CD14-positive monocyte (primary cell): ENCODE measurements at regions not wholly inside any gene's neighbourhood (a gene's known extent, or its start where the extent isn't known, plus 50 kb on each side); places are given as distances from the start of the nearest gene placed in this dataset.

Experiments used
- DNase-seq, 3 donors: peaks; one replicate each; pipeline ENCODE4 v3.0.0-alpha.2; 2011 to 2022
- H2AFZ ChIP-seq: 2 replicates; pipeline ENCODE4 v1.6.0; 2012; ENCODE audit warnings: mild to moderate bottlenecking, low read depth, low read length, inconsistent platforms; ENCODE audit not compliant: insufficient read depth, poor library complexity, severe bottlenecking
- H3K27ac ChIP-seq, 2 donors: 1 replicate in 1 of 2; 2 replicates in 1 of 2; pipeline ENCODE4 v1.5.1; 2012 to 2013; ENCODE audit warnings: low read length in 2 of 2, control low read depth in 1 of 2, inconsistent platforms in 1 of 2, low read depth in 1 of 2, mild to moderate bottlenecking in 1 of 2
- H3K27me3 ChIP-seq, 2 donors: one replicate each; pipeline versions ENCODE4 v1.6.0 to v1.6.1; 2011 to 2013; ENCODE audit warnings: low read length in 2 of 2; ENCODE audit not compliant: control insufficient read depth in 2 of 2, insufficient read depth in 2 of 2
- H3K36me3 ChIP-seq, 2 donors: replicated peaks in 1 of 2; 1 replicate in 1 of 2; 2 replicates in 1 of 2; pipeline versions ENCODE4 v1.5.1 to v1.6.1; 2012 to 2013; ENCODE audit warnings: low read length in 2 of 2, control low read depth in 1 of 2, inconsistent platforms in 1 of 2, mild to moderate bottlenecking in 1 of 2; ENCODE audit not compliant: insufficient read depth in 2 of 2, control insufficient read depth in 1 of 2
- H3K4me1 ChIP-seq, 2 donors: 1 replicate in 1 of 2; 2 replicates in 1 of 2; pipeline versions ENCODE4 v1.5.1 to v1.6.1; 2012 to 2013; ENCODE audit warnings: low read length in 2 of 2, control low read depth in 1 of 2, inconsistent platforms in 1 of 2, mild to moderate bottlenecking in 1 of 2, moderate library complexity in 1 of 2; ENCODE audit not compliant: insufficient read depth in 2 of 2, control insufficient read depth in 1 of 2
- H3K4me2 ChIP-seq: replicated peaks from 2 replicates; pipeline ENCODE3; 2012; ENCODE audit warnings: low read length, moderate library complexity, mild to moderate bottlenecking; ENCODE audit not compliant: poor library complexity, severe bottlenecking; ENCODE audit errors: extremely low read depth
- H3K4me3 ChIP-seq, 3 experiments: fragments of 200-600 bp in 1 of 3; sonication (generic) in 1 of 3; replicated peaks in 1 of 3; 1 replicate in 2 of 3; 2 replicates in 1 of 3; pipeline ENCODE4 v1.5.1; 2011 to 2013; ENCODE audit warnings: low read length in 3 of 3, mild to moderate bottlenecking in 3 of 3, control low read depth in 2 of 3, low read depth in 2 of 3, inconsistent platforms in 1 of 3, moderate library complexity in 1 of 3
- H3K79me2 ChIP-seq: 2 replicates; pipeline ENCODE4 v1.6.0; 2012; ENCODE audit warnings: mild to moderate bottlenecking, control low read depth, inconsistent platforms, low read length, moderate library complexity; ENCODE audit not compliant: insufficient read depth
- H3K9ac ChIP-seq: 2 replicates; pipeline ENCODE4 v1.6.0; 2017; ENCODE audit warnings: low read length, mild to moderate bottlenecking; ENCODE audit not compliant: insufficient read depth, poor library complexity, severe bottlenecking
- H3K9me3 ChIP-seq, 2 donors: replicated peaks in 1 of 2; 1 replicate in 1 of 2; 2 replicates in 1 of 2; pipeline versions ENCODE4 v1.5.1 to v1.6.1; 2012 to 2013; ENCODE audit warnings: low read length in 2 of 2, control low read depth in 1 of 2; ENCODE audit not compliant: control insufficient read depth in 1 of 2, insufficient read depth in 1 of 2
- H4K20me1 ChIP-seq: 2 replicates; pipeline ENCODE4 v1.6.0; 2012; ENCODE audit warnings: mild to moderate bottlenecking, low read length, control low read depth, moderate library complexity; ENCODE audit not compliant: insufficient read depth
- H3K27ac Mint-ChIP-seq, 7 donors: one replicate each; pipeline ENCODE4 v1.8.0; 2020; ENCODE audit warnings: mild to moderate bottlenecking in 7 of 7, mixed read lengths in 7 of 7, moderate library complexity in 6 of 7, inconsistent platforms in 2 of 7
- H3K27me3 Mint-ChIP-seq, 3 donors: one replicate each; pipeline ENCODE4 v1.8.0; 2021 to 2022; ENCODE audit warnings: low read depth in 3 of 3, mild to moderate bottlenecking in 3 of 3, mixed read lengths in 3 of 3, moderate library complexity in 3 of 3, inconsistent platforms in 1 of 3
- H3K36me3 Mint-ChIP-seq, 2 donors: one replicate each; pipeline ENCODE4 v1.8.0; 2020; ENCODE audit warnings: mixed read lengths in 2 of 2, inconsistent platforms in 1 of 2, mild to moderate bottlenecking in 1 of 2
- H3K4me1 Mint-ChIP-seq: one replicate; pipeline ENCODE4 v1.8.0; 2020; ENCODE audit warnings: mild to moderate bottlenecking, mixed read lengths
- H3K4me3 Mint-ChIP-seq, 2 donors: one replicate each; pipeline ENCODE4 v1.8.0; 2020; ENCODE audit warnings: mild to moderate bottlenecking in 2 of 2, mixed read lengths in 2 of 2, moderate library complexity in 1 of 2
- H3K9me3 Mint-ChIP-seq, 7 donors: one replicate each; pipeline ENCODE4 v1.8.0; 2020 to 2022; ENCODE audit warnings: mixed read lengths in 7 of 7, mild to moderate bottlenecking in 6 of 7, moderate library complexity in 6 of 7, inconsistent platforms in 2 of 7
- WGBS: methylation state at CpG from one replicate; pipeline ENCODE4 v1.1.5; 2013; ENCODE audit warnings: missing lambda C conversion rate; ENCODE audit not compliant: insufficient coverage; 5-methylcytosine and 5-hydroxymethylcytosine counted together
- intact Hi-C, 2 donors: fragments of 100-400 bp; cut with micrococcal nuclease; formaldehyde crosslinking; loops; one replicate each; pipeline versions ENCODE4 v1.15.0 to v1.15.1; 2023
- TF ChIP-seq, protein P1 (sequence below): fragments of 200-600 bp; IDR thresholded peaks from one replicate; pipeline ENCODE4 v1.8.0; 2022; ENCODE audit warnings: antibody characterized with exemption, mild to moderate bottlenecking

DNA sequence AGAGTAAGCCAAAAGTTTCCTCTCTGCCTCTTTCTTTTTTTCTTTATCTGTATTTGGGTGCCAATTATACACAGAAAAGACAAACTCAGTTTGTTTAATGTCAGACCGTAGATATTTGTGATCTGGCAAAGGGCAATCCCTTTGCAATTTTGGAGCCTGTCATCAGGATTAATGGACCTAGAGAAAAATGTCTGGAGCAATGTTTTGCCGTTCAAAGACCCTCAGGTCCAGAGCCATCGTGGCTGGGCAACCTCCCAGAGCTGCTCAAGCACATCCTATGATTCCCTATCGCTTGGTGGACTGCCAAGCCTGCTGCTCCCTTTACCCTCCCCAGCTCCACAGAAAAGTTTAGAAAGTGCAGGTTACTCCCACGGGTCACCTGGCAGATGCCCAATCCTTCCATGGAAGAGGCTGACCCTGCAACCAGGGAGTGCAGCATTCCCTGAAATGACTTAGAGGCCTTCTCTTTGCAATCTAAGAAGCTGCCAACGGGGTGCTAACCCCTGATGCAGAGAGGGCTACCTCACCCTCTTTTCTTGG, 112.5 kb upstream of the NGF start:
- intact Hi-C loops, result no loop called here
- H3K4me3 ChIP-seq, result no peak overlapping the region
- no peak overlapping the region for H3K4me3 Mint-ChIP-seq
- H3K79me2 ChIP-seq, result no peaks in the 10 kb centered on the region
- no peak overlapping the region for H3K4me2 ChIP-seq
- no peaks in the 10 kb centered on the region for H3K4me1 Mint-ChIP-seq
- H3K9me3 ChIP-seq, result no peaks in the 10 kb centered on the region
- H2AFZ ChIP-seq, result no peak overlapping the region
- no peaks in the 10 kb centered on the region for H4K20me1 ChIP-seq
- no peak for DNase-seq
- H3K36me3 ChIP-seq, result no peaks in the 10 kb centered on the region
- WGBS, result 72% methylated on average over 6 of the region's 6 CpGs
- TF ChIP-seq, protein P1, sequence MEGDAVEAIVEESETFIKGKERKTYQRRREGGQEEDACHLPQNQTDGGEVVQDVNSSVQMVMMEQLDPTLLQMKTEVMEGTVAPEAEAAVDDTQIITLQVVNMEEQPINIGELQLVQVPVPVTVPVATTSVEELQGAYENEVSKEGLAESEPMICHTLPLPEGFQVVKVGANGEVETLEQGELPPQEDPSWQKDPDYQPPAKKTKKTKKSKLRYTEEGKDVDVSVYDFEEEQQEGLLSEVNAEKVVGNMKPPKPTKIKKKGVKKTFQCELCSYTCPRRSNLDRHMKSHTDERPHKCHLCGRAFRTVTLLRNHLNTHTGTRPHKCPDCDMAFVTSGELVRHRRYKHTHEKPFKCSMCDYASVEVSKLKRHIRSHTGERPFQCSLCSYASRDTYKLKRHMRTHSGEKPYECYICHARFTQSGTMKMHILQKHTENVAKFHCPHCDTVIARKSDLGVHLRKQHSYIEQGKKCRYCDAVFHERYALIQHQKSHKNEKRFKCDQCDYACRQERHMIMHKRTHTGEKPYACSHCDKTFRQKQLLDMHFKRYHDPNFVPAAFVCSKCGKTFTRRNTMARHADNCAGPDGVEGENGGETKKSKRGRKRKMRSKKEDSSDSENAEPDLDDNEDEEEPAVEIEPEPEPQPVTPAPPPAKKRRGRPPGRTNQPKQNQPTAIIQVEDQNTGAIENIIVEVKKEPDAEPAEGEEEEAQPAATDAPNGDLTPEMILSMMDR, result no peak
- peaks cover 0 to 4% (median 3%) of the 10 kb centered on the region in 3 donors for H3K27me3 Mint-ChIP-seq
- H3K36me3 Mint-ChIP-seq, result no peaks in the 10 kb centered on the region
- no peaks in the 10 kb centered on the region for H3K27me3 ChIP-seq
- no peak overlapping the region for H3K9ac ChIP-seq
- H3K4me1 ChIP-seq, result no peaks in the 10 kb centered on the region
- H3K9me3 Mint-ChIP-seq, result peaks cover 0 to 4% (median 1%) of the 10 kb centered on the region in 7 donors
- no peak overlapping the region for H3K27ac Mint-ChIP-seq
- no peak overlapping the region for H3K27ac ChIP-seq

DNA sequence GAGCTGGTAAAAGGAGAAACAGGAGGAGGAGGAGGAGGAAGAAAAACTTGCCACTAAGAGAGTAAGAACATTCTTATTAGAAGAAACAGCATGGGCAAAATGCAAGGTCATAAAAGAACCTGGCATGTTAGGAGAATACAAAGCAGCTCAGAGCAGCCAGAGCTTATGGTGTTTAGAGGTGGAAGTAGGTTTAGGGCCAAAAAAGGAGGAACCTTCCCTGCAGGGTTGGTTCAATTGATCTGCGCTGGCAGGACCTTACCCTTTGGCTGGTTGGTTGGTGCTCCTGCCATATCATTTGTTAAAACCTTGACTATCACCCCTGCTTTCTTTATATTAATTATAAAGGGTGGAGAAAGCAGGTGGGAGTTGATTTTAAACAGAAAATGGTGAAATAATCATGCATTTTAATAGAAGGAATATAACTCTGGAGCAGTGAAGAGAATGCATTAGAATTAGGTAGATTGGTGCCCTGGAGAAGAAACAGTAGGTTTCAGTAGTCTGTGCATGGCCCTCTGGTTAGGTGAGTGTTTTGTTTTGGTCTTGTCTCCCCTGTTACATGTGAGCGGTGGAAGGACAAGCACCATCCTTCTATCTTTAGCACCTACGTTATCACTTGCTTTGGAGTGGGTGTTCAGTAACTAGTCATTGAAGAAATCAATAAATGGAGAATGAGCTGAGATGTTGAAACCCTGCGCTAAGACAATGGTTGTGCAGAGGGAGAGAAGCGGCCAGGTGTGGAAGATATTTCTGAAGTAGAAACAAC, 110.4 kb upstream of the NGF start:
- no peak overlapping the region for H3K9ac ChIP-seq
- H4K20me1 ChIP-seq, result no peaks in the 10 kb centered on the region
- no peaks in the 10 kb centered on the region for H3K79me2 ChIP-seq
- H3K27ac ChIP-seq, result no peak overlapping the region
- H3K4me2 ChIP-seq, result no peak overlapping the region
- Mint-ChIP-seq H3K9me3 (peaks cover 0 to 4% (median 1%) of the 10 kb centered on the region in 7 donors), H3K27ac (no peak overlapping the region), H3K4me3 (no peak overlapping the region), H3K36me3 (no peaks in the 10 kb centered on the region), H3K27me3 (peaks cover 0 to 4% (median 3%) of the 10 kb centered on the region in 3 donors), H3K4me1 (no peaks in the 10 kb centered on the region)
- no peak overlapping the region for H2AFZ ChIP-seq
- no peaks in the 10 kb centered on the region for H3K9me3 ChIP-seq
- H3K4me3 ChIP-seq, result no peak overlapping the region
- H3K36me3 ChIP-seq, result no peaks in the 10 kb centered on the region
- TF ChIP-seq, protein P1, result no peak
- WGBS, result 100% methylated on average over 2 of the region's 5 CpGs
- no peaks in the 10 kb centered on the region for H3K27me3 ChIP-seq
- intact Hi-C loops, result no loop called here
- no peak for DNase-seq
- H3K4me1 ChIP-seq, result no peaks in the 10 kb centered on the region
